ENCODE measurements at regions not wholly inside any gene's neighbourhood (a gene's known extent, or its start where the extent isn't known, plus 50 kb on each side); places are given as distances from the start of the nearest gene placed in this dataset.

GRCh38 chr4:92184566-92184965, 119.2 kb upstream of the GRID2 start:
- no peak for TF ChIP-seq ATF1 (CRISPR knock-in tag; IDR thresholded peaks at IDR 0.05)
- no peak for TF ChIP-seq NR2C2 (CRISPR knock-in tag; IDR thresholded peaks at IDR 0.05)
- TF ChIP-seq CTCF (IDR thresholded peaks at IDR 0.05), result no peak
- TF ChIP-seq ZNF281 (CRISPR knock-in tag; IDR thresholded peaks at IDR 0.05), result no peak
- TF ChIP-seq MAX (CRISPR knock-in tag; IDR thresholded peaks at IDR 0.05), result no peak
- no peak for TF ChIP-seq ZNF121 (CRISPR knock-in tag; IDR thresholded peaks at IDR 0.05)
- no peak for TF ChIP-seq FOXP4 (CRISPR knock-in tag; IDR thresholded peaks at IDR 0.05)
- no peak for TF ChIP-seq ETV6 (CRISPR knock-in tag; IDR thresholded peaks at IDR 0.05)
- no peak for TF ChIP-seq SP1 (CRISPR knock-in tag; conservative IDR thresholded peaks at IDR 0.05)
- no peak for TF ChIP-seq ZBTB21 (CRISPR knock-in tag; IDR thresholded peaks at IDR 0.05; ENCODE audit: borderline replicate concordance)
